ENCODE measurements at regions not wholly inside any gene's neighbourhood (a gene's known extent, or its start where the extent isn't known, plus 50 kb on each side); places are given as distances from the start of the nearest gene placed in this dataset.

DNA sequence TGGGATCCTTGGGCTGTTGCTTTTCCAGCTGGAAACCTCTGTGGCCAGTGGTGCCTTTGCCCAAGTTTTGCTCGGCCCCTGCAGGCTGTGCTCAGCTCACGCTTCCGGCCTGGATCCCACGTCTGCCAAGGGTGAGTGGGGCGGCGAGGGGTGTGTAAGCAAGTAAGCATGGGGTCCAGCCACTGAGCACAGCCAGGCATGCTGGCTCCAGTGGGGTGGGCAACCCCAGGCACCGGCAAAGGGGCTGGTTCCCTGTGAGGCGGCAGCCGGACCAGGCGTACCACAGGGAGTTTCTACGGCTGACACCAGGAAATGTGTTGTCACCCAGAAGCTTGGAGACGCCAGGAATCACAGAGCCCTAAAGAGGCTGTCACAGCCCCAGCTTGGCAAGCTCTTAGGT, 393.4 kb upstream of the CCDC196 start:
- TF ChIP-seq, protein P1, sequence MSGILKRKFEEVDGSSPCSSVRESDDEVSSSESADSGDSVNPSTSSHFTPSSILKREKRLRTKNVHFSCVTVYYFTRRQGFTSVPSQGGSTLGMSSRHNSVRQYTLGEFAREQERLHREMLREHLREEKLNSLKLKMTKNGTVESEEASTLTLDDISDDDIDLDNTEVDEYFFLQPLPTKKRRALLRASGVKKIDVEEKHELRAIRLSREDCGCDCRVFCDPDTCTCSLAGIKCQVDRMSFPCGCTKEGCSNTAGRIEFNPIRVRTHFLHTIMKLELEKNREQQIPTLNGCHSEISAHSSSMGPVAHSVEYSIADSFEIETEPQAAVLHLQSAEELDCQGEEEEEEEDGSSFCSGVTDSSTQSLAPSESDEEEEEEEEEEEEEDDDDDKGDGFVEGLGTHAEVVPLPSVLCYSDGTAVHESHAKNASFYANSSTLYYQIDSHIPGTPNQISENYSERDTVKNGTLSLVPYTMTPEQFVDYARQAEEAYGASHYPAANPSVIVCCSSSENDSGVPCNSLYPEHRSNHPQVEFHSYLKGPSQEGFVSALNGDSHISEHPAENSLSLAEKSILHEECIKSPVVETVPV (CRISPR knock-in tag; IDR thresholded peaks at IDR 0.05): no peak
- TF ChIP-seq ARNTL (CRISPR knock-in tag; IDR thresholded peaks at IDR 0.05; ENCODE audit: borderline replicate concordance, low read depth) (no peak), OSR1 (CRISPR knock-in tag; IDR thresholded peaks at IDR 0.05) (no peak), TOX (CRISPR knock-in tag; IDR thresholded peaks at IDR 0.05; ENCODE audit: borderline replicate concordance) (no peak), ZFP3 (CRISPR knock-in tag; IDR thresholded peaks at IDR 0.05) (no peak), POU6F1 (CRISPR knock-in tag; IDR thresholded peaks at IDR 0.05; ENCODE audit: borderline replicate concordance, low read depth) (no peak), ISL1 (CRISPR knock-in tag; IDR thresholded peaks at IDR 0.05) (no peak), ESRRG (CRISPR knock-in tag; IDR thresholded peaks at IDR 0.05) (no peak), TCF4 (CRISPR knock-in tag; IDR thresholded peaks at IDR 0.05; ENCODE audit: borderline replicate concordance) (no peak), ZNF70 (CRISPR knock-in tag; IDR thresholded peaks at IDR 0.05) (no peak), ZNF565 (CRISPR knock-in tag; conservative IDR thresholded peaks at IDR 0.05; ENCODE audit: low read depth) (no peak), ZC3H10 (CRISPR knock-in tag; IDR thresholded peaks at IDR 0.05) (no peak)
- TF ChIP-seq, protein P2, sequence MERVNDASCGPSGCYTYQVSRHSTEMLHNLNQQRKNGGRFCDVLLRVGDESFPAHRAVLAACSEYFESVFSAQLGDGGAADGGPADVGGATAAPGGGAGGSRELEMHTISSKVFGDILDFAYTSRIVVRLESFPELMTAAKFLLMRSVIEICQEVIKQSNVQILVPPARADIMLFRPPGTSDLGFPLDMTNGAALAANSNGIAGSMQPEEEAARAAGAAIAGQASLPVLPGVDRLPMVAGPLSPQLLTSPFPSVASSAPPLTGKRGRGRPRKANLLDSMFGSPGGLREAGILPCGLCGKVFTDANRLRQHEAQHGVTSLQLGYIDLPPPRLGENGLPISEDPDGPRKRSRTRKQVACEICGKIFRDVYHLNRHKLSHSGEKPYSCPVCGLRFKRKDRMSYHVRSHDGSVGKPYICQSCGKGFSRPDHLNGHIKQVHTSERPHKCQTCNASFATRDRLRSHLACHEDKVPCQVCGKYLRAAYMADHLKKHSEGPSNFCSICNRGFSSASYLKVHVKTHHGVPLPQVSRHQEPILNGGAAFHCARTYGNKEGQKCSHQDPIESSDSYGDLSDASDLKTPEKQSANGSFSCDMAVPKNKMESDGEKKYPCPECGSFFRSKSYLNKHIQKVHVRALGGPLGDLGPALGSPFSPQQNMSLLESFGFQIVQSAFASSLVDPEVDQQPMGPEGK (CRISPR knock-in tag; IDR thresholded peaks at IDR 0.05; ENCODE audit: borderline replicate concordance): no peak
- TF ChIP-seq, protein P3, sequence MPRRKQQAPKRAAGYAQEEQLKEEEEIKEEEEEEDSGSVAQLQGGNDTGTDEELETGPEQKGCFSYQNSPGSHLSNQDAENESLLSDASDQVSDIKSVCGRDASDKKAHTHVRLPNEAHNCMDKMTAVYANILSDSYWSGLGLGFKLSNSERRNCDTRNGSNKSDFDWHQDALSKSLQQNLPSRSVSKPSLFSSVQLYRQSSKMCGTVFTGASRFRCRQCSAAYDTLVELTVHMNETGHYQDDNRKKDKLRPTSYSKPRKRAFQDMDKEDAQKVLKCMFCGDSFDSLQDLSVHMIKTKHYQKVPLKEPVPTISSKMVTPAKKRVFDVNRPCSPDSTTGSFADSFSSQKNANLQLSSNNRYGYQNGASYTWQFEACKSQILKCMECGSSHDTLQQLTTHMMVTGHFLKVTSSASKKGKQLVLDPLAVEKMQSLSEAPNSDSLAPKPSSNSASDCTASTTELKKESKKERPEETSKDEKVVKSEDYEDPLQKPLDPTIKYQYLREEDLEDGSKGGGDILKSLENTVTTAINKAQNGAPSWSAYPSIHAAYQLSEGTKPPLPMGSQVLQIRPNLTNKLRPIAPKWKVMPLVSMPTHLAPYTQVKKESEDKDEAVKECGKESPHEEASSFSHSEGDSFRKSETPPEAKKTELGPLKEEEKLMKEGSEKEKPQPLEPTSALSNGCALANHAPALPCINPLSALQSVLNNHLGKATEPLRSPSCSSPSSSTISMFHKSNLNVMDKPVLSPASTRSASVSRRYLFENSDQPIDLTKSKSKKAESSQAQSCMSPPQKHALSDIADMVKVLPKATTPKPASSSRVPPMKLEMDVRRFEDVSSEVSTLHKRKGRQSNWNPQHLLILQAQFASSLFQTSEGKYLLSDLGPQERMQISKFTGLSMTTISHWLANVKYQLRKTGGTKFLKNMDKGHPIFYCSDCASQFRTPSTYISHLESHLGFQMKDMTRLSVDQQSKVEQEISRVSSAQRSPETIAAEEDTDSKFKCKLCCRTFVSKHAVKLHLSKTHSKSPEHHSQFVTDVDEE (CRISPR knock-in tag; IDR thresholded peaks at IDR 0.05): no peak
- TF ChIP-seq, protein P4, sequence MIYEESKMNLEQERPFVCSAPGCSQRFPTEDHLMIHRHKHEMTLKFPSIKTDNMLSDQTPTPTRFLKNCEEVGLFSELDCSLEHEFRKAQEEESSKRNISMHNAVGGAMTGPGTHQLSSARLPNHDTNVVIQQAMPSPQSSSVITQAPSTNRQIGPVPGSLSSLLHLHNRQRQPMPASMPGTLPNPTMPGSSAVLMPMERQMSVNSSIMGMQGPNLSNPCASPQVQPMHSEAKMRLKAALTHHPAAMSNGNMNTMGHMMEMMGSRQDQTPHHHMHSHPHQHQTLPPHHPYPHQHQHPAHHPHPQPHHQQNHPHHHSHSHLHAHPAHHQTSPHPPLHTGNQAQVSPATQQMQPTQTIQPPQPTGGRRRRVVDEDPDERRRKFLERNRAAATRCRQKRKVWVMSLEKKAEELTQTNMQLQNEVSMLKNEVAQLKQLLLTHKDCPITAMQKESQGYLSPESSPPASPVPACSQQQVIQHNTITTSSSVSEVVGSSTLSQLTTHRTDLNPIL (CRISPR knock-in tag; IDR thresholded peaks at IDR 0.05; ENCODE audit: low read depth): no peak
- no peak for ATAC-seq

- no peak for ATAC-seq
- TF ChIP-seq ZNF565 (CRISPR knock-in tag; conservative IDR thresholded peaks at IDR 0.05; ENCODE audit: low read depth): no peak
- TF ChIP-seq, protein P3 (CRISPR knock-in tag; IDR thresholded peaks at IDR 0.05): no peak
- no peak for TF ChIP-seq POU6F1 (CRISPR knock-in tag; IDR thresholded peaks at IDR 0.05; ENCODE audit: borderline replicate concordance, low read depth)
- TF ChIP-seq ISL1 (CRISPR knock-in tag; IDR thresholded peaks at IDR 0.05): no peak
- no peak for TF ChIP-seq OSR1 (CRISPR knock-in tag; IDR thresholded peaks at IDR 0.05)
- no peak for TF ChIP-seq ZFP3 (CRISPR knock-in tag; IDR thresholded peaks at IDR 0.05)
- no peak for TF ChIP-seq ESRRG (CRISPR knock-in tag; IDR thresholded peaks at IDR 0.05)
- no peak for TF ChIP-seq GLIS3 (CRISPR knock-in tag; IDR thresholded peaks at IDR 0.05)
- TF ChIP-seq ZFP30 (CRISPR knock-in tag; IDR thresholded peaks at IDR 0.05): no peak
- TF ChIP-seq, protein P2 (CRISPR knock-in tag; IDR thresholded peaks at IDR 0.05; ENCODE audit: borderline replicate concordance): no peak
- TF ChIP-seq ZNF8 (CRISPR knock-in tag; IDR thresholded peaks at IDR 0.05): no peak
Observed at GRCh38 chr14:66094001-66094727, 392.0 kb upstream of the CCDC196 start.

Data from SK-N-SH treated with all-trans-retinoic acid at 6 μM for 48 hours (cell line).